ENCODE measurements at regions not wholly inside any gene's neighbourhood (a gene's known extent, or its start where the extent isn't known, plus 50 kb on each side); places are given as distances from the start of the nearest gene placed in this dataset.

DNA sequence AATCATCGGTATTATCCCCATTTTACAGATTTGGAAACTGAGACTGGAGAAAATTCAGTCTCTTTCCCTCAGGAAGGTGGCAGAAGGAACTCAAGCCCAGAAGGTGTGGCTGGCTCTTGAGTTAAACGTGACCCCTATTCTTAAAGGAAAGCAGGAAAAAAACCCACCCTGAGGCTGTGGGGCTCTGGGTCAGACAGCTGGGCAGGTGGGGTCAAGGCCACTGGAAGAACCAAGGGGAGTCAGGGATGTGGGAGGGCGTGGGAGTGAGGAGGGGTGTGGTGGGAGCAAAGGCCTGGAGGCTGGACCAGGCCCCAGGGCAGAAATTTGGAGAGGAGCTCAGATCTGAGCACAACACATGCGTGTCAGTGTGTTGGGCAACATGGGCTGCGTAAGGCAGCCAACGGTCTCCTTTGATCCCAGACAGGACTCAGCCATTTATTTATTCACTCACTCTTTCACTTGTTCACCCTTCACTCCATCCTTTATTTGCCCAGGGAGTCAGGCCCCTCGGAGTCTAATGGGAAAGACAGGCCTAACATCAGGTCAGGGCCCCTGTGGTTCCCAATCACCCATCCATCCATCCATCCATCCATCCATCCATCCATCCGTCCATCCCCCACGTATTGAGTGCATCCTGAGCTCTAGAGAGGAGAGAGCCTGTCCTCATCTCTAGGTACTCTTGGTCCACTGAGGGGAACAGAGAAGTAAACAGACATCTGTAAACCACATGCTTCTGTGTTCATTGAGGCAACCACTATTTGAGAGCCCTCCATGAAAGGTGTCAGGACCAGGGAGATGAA is 165.0 kb downstream of the VEGFA start (continued):
- no peak for TF ChIP-seq MBD2 (IDR thresholded peaks at IDR 0.05; ENCODE audit: borderline replicate concordance, low read depth)
- no peak for TF ChIP-seq HNRNPH1 (optimal IDR thresholded peaks at IDR 0.05; ENCODE audit: low read depth, low read length)
- TF ChIP-seq CBX3 (IDR thresholded peaks at IDR 0.05; ENCODE audit: borderline replicate concordance in 1 of 2, low read length in 2 of 2): peak in 1 of 2 experiments; percentile 70; a peak in 1 of 3 replicates
- TF ChIP-seq, protein P1, sequence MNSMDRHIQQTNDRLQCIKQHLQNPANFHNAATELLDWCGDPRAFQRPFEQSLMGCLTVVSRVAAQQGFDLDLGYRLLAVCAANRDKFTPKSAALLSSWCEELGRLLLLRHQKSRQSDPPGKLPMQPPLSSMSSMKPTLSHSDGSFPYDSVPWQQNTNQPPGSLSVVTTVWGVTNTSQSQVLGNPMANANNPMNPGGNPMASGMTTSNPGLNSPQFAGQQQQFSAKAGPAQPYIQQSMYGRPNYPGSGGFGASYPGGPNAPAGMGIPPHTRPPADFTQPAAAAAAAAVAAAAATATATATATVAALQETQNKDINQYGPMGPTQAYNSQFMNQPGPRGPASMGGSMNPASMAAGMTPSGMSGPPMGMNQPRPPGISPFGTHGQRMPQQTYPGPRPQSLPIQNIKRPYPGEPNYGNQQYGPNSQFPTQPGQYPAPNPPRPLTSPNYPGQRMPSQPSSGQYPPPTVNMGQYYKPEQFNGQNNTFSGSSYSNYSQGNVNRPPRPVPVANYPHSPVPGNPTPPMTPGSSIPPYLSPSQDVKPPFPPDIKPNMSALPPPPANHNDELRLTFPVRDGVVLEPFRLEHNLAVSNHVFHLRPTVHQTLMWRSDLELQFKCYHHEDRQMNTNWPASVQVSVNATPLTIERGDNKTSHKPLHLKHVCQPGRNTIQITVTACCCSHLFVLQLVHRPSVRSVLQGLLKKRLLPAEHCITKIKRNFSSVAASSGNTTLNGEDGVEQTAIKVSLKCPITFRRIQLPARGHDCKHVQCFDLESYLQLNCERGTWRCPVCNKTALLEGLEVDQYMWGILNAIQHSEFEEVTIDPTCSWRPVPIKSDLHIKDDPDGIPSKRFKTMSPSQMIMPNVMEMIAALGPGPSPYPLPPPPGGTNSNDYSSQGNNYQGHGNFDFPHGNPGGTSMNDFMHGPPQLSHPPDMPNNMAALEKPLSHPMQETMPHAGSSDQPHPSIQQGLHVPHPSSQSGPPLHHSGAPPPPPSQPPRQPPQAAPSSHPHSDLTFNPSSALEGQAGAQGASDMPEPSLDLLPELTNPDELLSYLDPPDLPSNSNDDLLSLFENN (IDR thresholded peaks at IDR 0.05; ENCODE audit: low read depth in 2 of 2, low read length in 2 of 2): no peak
- no peak for TF ChIP-seq EZH2 (IDR thresholded peaks at IDR 0.05; ENCODE audit: borderline replicate concordance, low read depth, low read length)
- peak; percentile 95 for TF ChIP-seq CBX1 (IDR thresholded peaks at IDR 0.05; ENCODE audit: low read depth)
- no peak for TF ChIP-seq PHF8 (IDR thresholded peaks at IDR 0.05; ENCODE audit: borderline replicate concordance, low read length)
- TF ChIP-seq SAP30 (IDR thresholded peaks at IDR 0.05; ENCODE audit: borderline replicate concordance, insufficient read depth, low read depth, low read length, poor library complexity, severe bottlenecking): no peak
- peak; percentile 98 for TF ChIP-seq CHD4 (IDR thresholded peaks at IDR 0.05; ENCODE audit: insufficient read depth, insufficient replicate concordance, low read depth, low read length, poor library complexity, severe bottlenecking)
- no peak for TF ChIP-seq BMI1 (IDR thresholded peaks at IDR 0.05; ENCODE audit: low read length)
- no peak for TF ChIP-seq MTA2 (IDR thresholded peaks at IDR 0.05; ENCODE audit: low read depth)

Data from K562 (cell line).